IMR-90 (cell line): ENCODE measurements at regions not wholly inside any gene's neighbourhood (a gene's known extent, or its start where the extent isn't known, plus 50 kb on each side); places are given as distances from the start of the nearest gene placed in this dataset.
A peak's percentile ranks its signal among the peaks of the same experiment; 100 is the strongest.

Source experiments
- ATAC-seq: fragments of 200-7000 bp; cut with Tn5 transposase; 2 replicates; pipeline ENCODE4 v1.9.1; 2020; ENCODE audit warnings: low read depth, mild to moderate bottlenecking, moderate library complexity
- BruUV-seq: library from RNA; stranded (reverse); fragments of 400-500 nt; replicated peaks from 2 replicates; lab custom pipeline; 2021; lab: Mats Ljungman, UMichigan
- CTCF ChIA-PET: fragments of 300-600 bp; formaldehyde crosslinking; extraction: SDS; loops from one replicate; lab custom pipeline; 2021; ENCODE audit warnings: antibody characterized with exemption; lab: Yijun Ruan, JAX
- POLR2A ChIA-PET: fragments of 300-600 bp; sonication (Branson Sonifier 250); formaldehyde crosslinking; loops from one replicate; lab custom pipeline; 2022; ENCODE audit warnings: antibody characterized with exemption; ENCODE audit not compliant: unreplicated experiment; lab: Charles Lee
- DNase-seq: peaks from one replicate; pipeline ENCODE4 v3.0.0; 2013
- H2AFZ ChIP-seq: replicated peaks from 2 replicates; pipeline ENCODE3; 2013; ENCODE audit warnings: low read length, mild to moderate bottlenecking; ENCODE audit not compliant: poor library complexity
- H2AK5ac ChIP-seq: 2 replicates; pipeline ENCODE4 v1.6.1; 2013; ENCODE audit warnings: low read depth, low read length, inconsistent platforms
- H2AK9ac ChIP-seq: replicated peaks from 2 replicates; pipeline ENCODE3; 2013; ENCODE audit warnings: mild to moderate bottlenecking, low read depth, low read length, moderate library complexity; ENCODE audit not compliant: poor library complexity
- H2BK120ac ChIP-seq: 2 replicates; pipeline ENCODE4 v1.6.1; 2013; ENCODE audit warnings: low read depth, low read length, inconsistent platforms
- H2BK15ac ChIP-seq: 3 replicates; pipeline ENCODE4 v1.6.1; 2013; ENCODE audit warnings: low read depth, low read length, inconsistent platforms
- H2BK20ac ChIP-seq: 2 replicates; pipeline ENCODE4 v1.6.1; 2013; ENCODE audit warnings: low read depth, mild to moderate bottlenecking, inconsistent platforms, low read length, moderate library complexity
- H2BK5ac ChIP-seq: 2 replicates; pipeline ENCODE4 v1.6.1; 2013; ENCODE audit warnings: mild to moderate bottlenecking, low read depth, low read length, inconsistent platforms; ENCODE audit not compliant: poor library complexity, severe bottlenecking
- H3K14ac ChIP-seq: replicated peaks from 2 replicates; pipeline ENCODE4 v1.6.1; 2013; ENCODE audit warnings: low read depth, low read length, inconsistent platforms
- H3K18ac ChIP-seq: 2 replicates; pipeline ENCODE4 v1.6.1; 2013; ENCODE audit warnings: low read depth, low read length, control low read depth
- H3K23ac ChIP-seq: 2 replicates; pipeline ENCODE4 v1.6.1; 2013; ENCODE audit warnings: low read depth, low read length, inconsistent platforms
- H3K27ac ChIP-seq: 2 replicates; pipeline ENCODE4 v1.5.1; 2013; ENCODE audit warnings: mild to moderate bottlenecking, control low read depth, low read length; ENCODE audit not compliant: insufficient read depth
- H3K27me3 ChIP-seq: 2 replicates; pipeline ENCODE4 v1.6.1; 2013; ENCODE audit warnings: low read length; ENCODE audit not compliant: control insufficient read depth, insufficient read depth
- H3K36me3 ChIP-seq: 2 replicates; pipeline ENCODE4 v1.6.1; 2013; ENCODE audit warnings: low read length, mixed read lengths; ENCODE audit not compliant: control insufficient read depth, insufficient read depth
- H3K4ac ChIP-seq: 2 replicates; pipeline ENCODE4 v1.6.1; 2013; ENCODE audit warnings: low read depth, low read length, inconsistent platforms
- H3K4me1 ChIP-seq: 2 replicates; pipeline ENCODE4 v1.6.1; 2013; ENCODE audit warnings: low read length, mixed read lengths; ENCODE audit not compliant: control insufficient read depth, insufficient read depth
- H3K4me2 ChIP-seq: 2 replicates; pipeline ENCODE4 v1.6.1; 2013; ENCODE audit warnings: low read depth, mild to moderate bottlenecking, control low read depth, low read length, moderate library complexity
- H3K4me3 ChIP-seq: 2 replicates; pipeline ENCODE4 v1.5.1; 2013; ENCODE audit warnings: low read depth, mild to moderate bottlenecking, control low read depth, low read length, moderate library complexity; ENCODE audit not compliant: insufficient read depth
- H3K56ac ChIP-seq: 2 replicates; pipeline ENCODE4 v1.6.1; 2013; ENCODE audit warnings: low read length, inconsistent platforms; ENCODE audit not compliant: insufficient read depth; ENCODE audit errors: extremely low read depth
- H3K79me1 ChIP-seq, 2 experiments: 2 replicates each; pipeline ENCODE4 v1.6.1; 2013; ENCODE audit warnings: low read length in 2 of 2, inconsistent platforms in 1 of 2, low read depth in 1 of 2
- H3K9ac ChIP-seq: 2 replicates; pipeline ENCODE4 v1.6.1; 2013; ENCODE audit warnings: low read depth, low read length, control low read depth
- H3K9me1 ChIP-seq: 2 replicates; pipeline ENCODE4 v1.6.1; 2013; ENCODE audit warnings: low read length, inconsistent platforms; ENCODE audit not compliant: insufficient read depth
- H3K9me3 ChIP-seq: 2 replicates; pipeline ENCODE4 v1.6.1; 2013; ENCODE audit warnings: low read length; ENCODE audit not compliant: control insufficient read depth, insufficient read depth
- H4K20me1 ChIP-seq: 2 replicates; pipeline ENCODE4 v1.6.1; 2013; ENCODE audit warnings: low read length, inconsistent platforms; ENCODE audit not compliant: insufficient read depth
- H4K5ac ChIP-seq: 2 replicates; pipeline ENCODE4 v1.6.1; 2013; ENCODE audit warnings: mild to moderate bottlenecking, low read depth, low read length, control low read depth
- H4K8ac ChIP-seq, 2 experiments: 2 replicates each; pipeline ENCODE4 v1.6.1; 2013; ENCODE audit warnings: low read depth in 2 of 2, low read length in 2 of 2, control low read depth in 1 of 2, inconsistent platforms in 1 of 2
- H4K91ac ChIP-seq: 2 replicates; pipeline ENCODE4 v1.6.1; 2013; ENCODE audit warnings: low read depth, low read length, inconsistent platforms; ENCODE audit not compliant: insufficient read depth
- CEBPB ChIP-seq: IDR thresholded peaks from 2 replicates; pipeline ENCODE4 v1.6.1; 2012; ENCODE audit warnings: low read depth, low read length, improper control_type of control experiment
- CHD1 ChIP-seq: IDR thresholded peaks from 2 replicates; pipeline ENCODE4 v1.6.1; 2012; ENCODE audit warnings: low read depth, low read length, improper control_type of control experiment
- CTCF ChIP-seq: conservative IDR thresholded peaks from 2 replicates; pipeline ENCODE4 v1.5.1; 2012; ENCODE audit warnings: mild to moderate bottlenecking, low read depth, low read length, improper control_type of control experiment
- NFE2L2 ChIP-seq: fragments of 150-350 bp; IDR thresholded peaks from 2 replicates; pipeline ENCODE4 v1.6.1; 2016; ENCODE audit warnings: low read depth, mild to moderate bottlenecking, low read length
- RCOR1 ChIP-seq: IDR thresholded peaks from 2 replicates; pipeline ENCODE4 v1.6.1; 2012; ENCODE audit warnings: mild to moderate bottlenecking, low read length, improper control_type of control experiment; ENCODE audit not compliant: insufficient replicate concordance
- WGBS, 2 experiments: methylation state at CpG; one replicate each; pipeline versions ENCODE4 v1.1.5 to v1.1.7; 2013; ENCODE audit warnings: missing lambda C conversion rate in 2 of 2; ENCODE audit not compliant: insufficient read length in 1 of 2; ENCODE audit errors: extremely low coverage in 2 of 2; 5-methylcytosine and 5-hydroxymethylcytosine counted together
- dilution Hi-C: fragments of 300-500 bp; cut with HindIII; formaldehyde crosslinking; loops from one replicate; pipeline ENCODE4 v1.14.3; 2018; ENCODE audit warnings: low sequenced_read_pairs; ENCODE audit not compliant: unreplicated experiment
- in situ Hi-C: fragments of 300-500 bp; cut with MboI; formaldehyde crosslinking; loops from 3 replicates; pipeline ENCODE4 v1.14.3; 2019; ENCODE audit warnings: low sequenced_read_pairs, inconsistent platforms, mixed read lengths
- intact Hi-C: fragments of 100-400 bp; cut with micrococcal nuclease; formaldehyde crosslinking; loops from 2 replicates; pipeline ENCODE4 v1.10.0; 2022

- in situ Hi-C loops = no loop called here
- Histone ChIP-seq H2BK20ac (no peak overlapping the region), H3K79me1 (no peaks in the 10 kb centered on the region), H2AK9ac (no peak overlapping the region), H3K18ac (no peak overlapping the region), H3K4ac (no peak overlapping the region), H3K4me2 (no peak overlapping the region; the same call in 1 of the 2 replicates), H4K91ac (no peak overlapping the region), H3K27me3 (peaks cover 24% of the 10 kb centered on the region; the same call in 1 of the 2 replicates), H3K9me1 (no peaks in the 10 kb centered on the region), H2BK15ac (no peak overlapping the region), H2BK5ac (no peak overlapping the region), H4K20me1 (no peaks in the 10 kb centered on the region), H3K4me3 (no peak overlapping the region), H4K5ac (no peak overlapping the region), H2AK5ac (no peak overlapping the region), H3K14ac (no peak overlapping the region), H3K9me3 (no peaks in the 10 kb centered on the region), H4K8ac (no peak overlapping the region), H3K27ac (no peak overlapping the region), H3K9ac (no peak overlapping the region), H3K36me3 (no peaks in the 10 kb centered on the region), H3K23ac (no peak overlapping the region), H3K56ac (no peak overlapping the region), H2AFZ (no peak overlapping the region), H2BK120ac (no peak overlapping the region), H3K4me1 (no peaks in the 10 kb centered on the region)
- TF ChIP-seq CHD1 (no peak), RCOR1 (no peak), CTCF (no peak), CEBPB (no peak), NFE2L2 (no peak)
- DNase-seq (no peak), ATAC-seq (peak; percentile 93)
- dilution Hi-C loops = no loop called here
- intact Hi-C loops = loop anchor here (5.0 kb wide), 1 partner anchor 187 kb away; no protein-coding TSS in a partner anchor
- no TSS peak for BruUV-seq
- CTCF ChIA-PET = no interaction called here
- POLR2A ChIA-PET = no interaction called here
- 5% methylated on average over 4 of the region's 7 CpGs; no CpG with 5 or more reads in 1 of the 2 experiments for WGBS, 2 experiments
Observed at GRCh38 chr1:17915511-17916197, 160.5 kb downstream of the ACTL8 start.
